ENCODE measurements at regions not wholly inside any gene's neighbourhood (a gene's known extent, or its start where the extent isn't known, plus 50 kb on each side); places are given as distances from the start of the nearest gene placed in this dataset.

- no peak for DNase-seq (ENCODE audit: low read depth)
Measured at GRCh38 chr4:63492515-63492914, 916.7 kb downstream of the TECRL start.

GRCh38 chr4:63464393-63464792 is 944.9 kb downstream of the TECRL start:
- no peak for DNase-seq (ENCODE audit: low read depth)

- DNase-seq (ENCODE audit: low read depth), result no peak
Measured at GRCh38 chr4:63460075-63460474, 949.2 kb downstream of the TECRL start.

DNA sequence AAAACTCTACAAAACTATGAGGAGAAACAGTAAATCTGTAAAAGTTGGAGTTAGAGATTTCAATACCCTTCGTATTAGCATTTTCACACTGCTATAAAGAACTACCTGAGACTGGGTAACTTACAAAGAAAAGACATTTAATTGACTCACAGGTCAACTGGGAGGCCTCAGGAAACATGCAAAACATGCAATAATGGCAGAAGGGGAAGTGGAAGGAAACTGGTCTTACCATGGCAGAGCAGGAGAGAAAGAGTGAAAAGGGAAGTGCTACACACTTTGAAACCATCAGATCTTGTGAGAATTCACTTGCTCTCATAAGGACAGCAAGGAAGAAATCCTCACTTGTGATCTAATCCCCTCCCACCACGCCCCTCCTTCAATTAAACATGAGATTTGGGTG is 949.9 kb downstream of the TECRL start:
- DNase-seq (ENCODE audit: low read depth), result no peak

GRCh38 chr4:63458010-63458409 is 951.2 kb downstream of the TECRL start:
- DNase-seq (ENCODE audit: low read depth), result no peak

GRCh38 chr4:63440236-63440635 is 969.0 kb downstream of the TECRL start:
- DNase-seq (ENCODE audit: low read depth), result no peak

DNA sequence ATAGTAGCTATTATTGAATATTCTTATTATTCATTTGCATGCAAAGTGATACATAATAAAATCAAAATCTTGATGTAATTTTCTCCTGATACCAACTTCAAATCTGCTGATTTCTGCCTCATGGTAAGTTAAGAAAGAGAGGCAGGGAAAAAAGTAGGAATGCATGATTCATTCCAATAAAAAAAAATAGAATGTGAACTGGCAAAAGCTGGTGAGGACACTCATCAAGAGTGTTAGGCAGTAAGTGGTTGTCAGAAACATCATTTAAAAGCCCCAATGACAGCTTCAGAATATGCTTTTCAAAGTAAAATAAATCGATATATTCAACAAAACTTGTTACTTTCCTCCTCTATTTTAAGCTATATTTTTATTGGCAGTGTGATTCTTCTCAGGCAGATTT is 979.1 kb downstream of the TECRL start:
- no peak for DNase-seq (ENCODE audit: low read depth)

DNA sequence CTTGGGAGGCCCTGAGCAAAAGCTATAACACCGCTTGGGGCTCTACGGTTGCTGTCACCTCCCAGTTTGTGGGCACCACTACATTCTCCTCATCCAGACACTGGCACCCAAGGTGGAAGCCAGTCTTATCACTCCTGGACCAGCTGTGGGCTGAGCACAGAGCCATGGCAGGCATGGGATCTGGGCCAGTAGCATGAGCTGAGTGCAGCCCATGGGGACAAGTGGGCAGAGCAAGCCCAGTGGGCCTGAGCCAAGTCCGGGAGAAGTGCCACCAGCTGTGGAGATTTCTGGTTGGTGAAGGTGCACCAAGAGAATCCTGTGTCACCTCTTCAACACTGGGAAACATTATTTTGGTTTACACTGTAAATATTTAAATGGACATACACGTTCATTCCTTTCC is 1013.0 kb downstream of the TECRL start:
- DNase-seq (ENCODE audit: low read depth), result no peak

GRCh38 chr4:63393544-63393943 is 1015.7 kb downstream of the TECRL start:
- DNase-seq (ENCODE audit: low read depth), result no peak

- DNase-seq (ENCODE audit: low read depth), result no peak
Measured at GRCh38 chr4:63379750-63380522, 1029.3 kb downstream of the TECRL start.

- DNase-seq (ENCODE audit: low read depth), result no peak
Measured at GRCh38 chr4:63371001-63371400, 1038.2 kb downstream of the TECRL start.

DNA sequence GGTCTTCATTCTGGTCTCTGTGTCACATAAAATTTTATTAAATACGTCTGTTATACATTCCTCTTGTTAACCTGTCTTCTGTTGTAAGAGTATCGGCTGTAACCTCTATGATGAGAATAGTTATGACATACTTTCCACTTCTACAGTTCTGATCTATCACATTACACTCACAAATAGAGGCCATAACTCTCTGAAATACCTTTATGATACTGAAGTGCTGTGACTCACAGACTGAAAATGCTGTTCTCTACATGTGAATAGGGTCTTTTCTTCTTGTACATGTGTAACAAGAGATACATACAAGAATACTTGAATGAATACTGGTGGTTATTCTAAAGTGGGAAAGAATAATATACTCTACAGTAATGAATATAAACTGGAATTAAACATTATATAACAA is 1047.6 kb downstream of the TECRL start:
- DNase-seq (ENCODE audit: low read depth), result no peak

DNA sequence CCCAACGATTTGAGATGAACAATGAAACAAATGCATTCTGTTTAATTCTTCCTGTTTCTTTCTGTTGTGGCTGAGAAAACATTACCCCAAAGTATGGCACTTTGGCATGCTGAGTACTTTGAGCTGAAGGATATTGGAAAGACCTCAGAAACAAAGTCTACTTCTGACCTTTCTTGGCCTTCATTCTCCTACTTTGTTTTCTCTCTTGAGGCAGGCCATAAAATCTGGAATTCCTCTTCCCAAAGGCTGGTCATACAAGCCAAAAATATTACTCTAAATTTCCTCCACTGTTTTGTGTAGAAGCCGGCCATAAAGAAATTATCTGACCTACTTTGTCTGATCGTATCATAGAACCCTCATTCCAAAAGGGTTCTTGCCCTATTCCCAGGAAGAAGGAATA is 1048.2 kb downstream of the TECRL start:
- DNase-seq (ENCODE audit: low read depth), result no peak

DNA sequence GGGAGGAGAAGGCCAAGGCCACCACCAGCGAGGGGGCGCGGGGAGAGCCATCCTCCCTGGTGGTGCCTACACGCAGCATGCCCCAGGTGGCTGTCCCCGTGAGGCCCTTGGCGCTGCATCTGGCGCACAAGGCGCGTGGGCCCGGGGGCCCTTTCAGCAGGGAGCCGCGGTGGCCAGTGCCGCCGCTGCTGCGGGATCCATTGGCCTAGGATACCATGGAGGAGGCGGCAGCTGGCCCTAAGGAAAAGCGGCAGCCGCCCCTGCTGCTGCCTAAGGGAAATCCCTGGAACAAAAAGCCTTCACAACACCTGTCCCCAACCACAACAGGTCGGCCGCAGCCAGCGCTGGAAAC is 1059.6 kb downstream of the TECRL start:
- DNase-seq (ENCODE audit: low read depth), result no peak

- DNase-seq (ENCODE audit: low read depth), result no peak
Measured at GRCh38 chr4:63348735-63349673, 1060.2 kb downstream of the TECRL start.

DNA sequence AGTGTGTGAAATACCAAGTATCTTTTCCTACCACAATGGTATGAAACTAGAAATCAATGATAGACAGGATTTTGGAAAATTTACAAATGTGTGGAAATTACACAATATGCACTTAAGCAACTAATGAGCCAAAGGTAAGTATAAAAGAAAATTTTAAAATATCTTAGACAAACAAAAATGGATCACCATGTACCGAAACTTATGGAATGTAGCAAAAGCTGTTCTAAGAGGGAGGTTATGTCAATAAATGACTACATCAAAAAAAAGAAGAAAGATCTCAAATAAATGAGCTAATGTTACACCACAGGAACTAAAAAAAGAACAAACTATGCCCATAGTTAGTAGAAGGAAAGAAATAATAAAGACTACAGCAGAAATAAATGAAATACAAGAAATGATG is 1084.1 kb downstream of the TECRL start:
- DNase-seq (ENCODE audit: low read depth), result no peak

GRCh38 chr4:63316633-63317032 is 1092.6 kb downstream of the TECRL start:
- no peak for DNase-seq (ENCODE audit: low read depth)

GRCh38 chr4:63315651-63316050 is 1093.6 kb downstream of the TECRL start:
- no peak for DNase-seq (ENCODE audit: low read depth)

GRCh38 chr4:63308697-63309096 is 1100.6 kb downstream of the TECRL start:
- DNase-seq (ENCODE audit: low read depth), result no peak

- no peak for DNase-seq (ENCODE audit: low read depth)
Measured at GRCh38 chr4:63302792-63303191, 1106.5 kb downstream of the TECRL start.

GRCh38 chr4:63302078-63302477 is 1107.2 kb downstream of the TECRL start:
- no peak for DNase-seq (ENCODE audit: low read depth)

- no peak for DNase-seq (ENCODE audit: low read depth)
Measured at GRCh38 chr4:63296773-63297172, 1112.5 kb downstream of the TECRL start.

DNA sequence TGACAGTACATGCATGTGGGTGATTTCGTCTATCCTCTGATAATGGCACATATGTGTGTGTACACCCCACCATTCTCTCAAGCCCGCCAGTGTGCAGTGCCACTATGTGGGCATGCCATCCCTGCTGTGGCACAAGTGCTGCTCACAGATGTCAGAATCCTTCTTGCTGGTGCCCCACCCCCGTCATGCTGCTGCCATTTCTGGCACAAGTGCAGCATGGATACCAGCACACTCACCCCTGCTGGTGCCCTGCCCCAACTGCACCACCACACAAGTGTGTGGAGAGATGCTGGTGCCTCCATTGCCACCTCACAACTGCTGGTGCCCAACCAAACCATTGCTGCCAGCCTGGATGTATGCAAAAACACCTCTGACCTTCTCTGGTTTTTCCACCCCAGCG is 1133.8 kb downstream of the TECRL start:
- DNase-seq (ENCODE audit: low read depth), result no peak
